LNCAP (cell line): ENCODE measurements at regions not wholly inside any gene's neighbourhood (a gene's known extent, or its start where the extent isn't known, plus 50 kb on each side); places are given as distances from the start of the nearest gene placed in this dataset.

Experiments used
- CTCF ChIP-seq: fragments of 450-650 bp; IDR thresholded peaks from 2 replicates; pipeline ENCODE4 v1.5.1; 2017; ENCODE audit warnings: mild to moderate bottlenecking

- TF ChIP-seq CTCF = no peak
Observed at GRCh38 chr20:40449974-40450616, 238.9 kb downstream of the MAFB start.

GRCh38 chr20:40449144-40449690 is 239.8 kb downstream of the MAFB start:
- no peak for TF ChIP-seq CTCF

- TF ChIP-seq CTCF = no peak
Observed at GRCh38 chr20:40446888-40447287, 242.1 kb downstream of the MAFB start.

GRCh38 chr20:40444516-40444915 is 244.5 kb downstream of the MAFB start:
- no peak for TF ChIP-seq CTCF

- no peak for TF ChIP-seq CTCF
Observed at GRCh38 chr20:40443753-40444152, 245.3 kb downstream of the MAFB start.

- TF ChIP-seq CTCF = peak; percentile 25; the same call in 1 of the 2 replicates
Observed at GRCh38 chr20:40442181-40442963, 246.7 kb downstream of the MAFB start.

- TF ChIP-seq CTCF = no peak
Observed at GRCh38 chr20:40441771-40442170, 247.3 kb downstream of the MAFB start.
